ENCODE measurements at regions not wholly inside any gene's neighbourhood (a gene's known extent, or its start where the extent isn't known, plus 50 kb on each side); places are given as distances from the start of the nearest gene placed in this dataset.

DNA sequence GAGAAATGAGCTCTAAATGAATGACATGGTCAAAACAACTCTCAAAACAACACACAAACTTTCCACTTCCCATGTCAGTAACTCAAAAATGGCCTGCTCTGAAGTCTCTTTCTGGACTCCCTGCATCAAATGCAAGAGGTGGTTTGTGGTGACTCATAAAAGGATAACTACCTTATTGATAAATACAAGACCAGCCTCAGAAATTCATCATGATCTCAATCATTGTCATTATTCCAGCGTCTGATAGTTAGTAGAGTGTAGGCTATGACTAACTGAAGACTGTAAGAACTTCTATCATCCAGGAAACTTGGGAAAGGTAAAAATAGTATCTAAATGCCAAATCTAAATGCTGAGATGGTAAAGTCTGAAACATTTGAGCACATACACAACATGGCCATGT is 369.4 kb downstream of the BMP2 start:
- Histone ChIP-seq H3K4me1 (ENCODE audit: insufficient read depth, low read length) (no peaks in the 10 kb centered on the region), H3K27ac (ENCODE audit: low read depth, low read length) (no peak overlapping the region), H3K4me3 (ENCODE audit: low read length in 2 of 2) (no peak overlapping the region), H3K9me3 (ENCODE audit: control insufficient read depth in 1 of 2, low read length in 2 of 2) (no peaks in the 10 kb centered on the region), H3K36me3 (ENCODE audit: insufficient read depth, low read length) (no peaks in the 10 kb centered on the region), H3K27me3 (ENCODE audit: insufficient read depth, low read length) (no peaks in the 10 kb centered on the region)
- CTCF ChIA-PET (ENCODE audit: partially characterized antibody) = no interaction called here
- H3K9me3 Mint-ChIP-seq = peaks cover 0 to 13% (median 4%) of the 10 kb centered on the region in 8 donors
- H3K4me3 Mint-ChIP-seq = no peak overlapping the region
- H3K4me1 Mint-ChIP-seq = no peaks in the 10 kb centered on the region
- no peaks in the 10 kb centered on the region for H3K36me3 Mint-ChIP-seq
- H3K27me3 Mint-ChIP-seq = no peaks in the 10 kb centered on the region
- POLR2A ChIA-PET (ENCODE audit: partially characterized antibody) = no interaction called here
- intact Hi-C loops (cut with micrococcal nuclease) = no loop called here
- H3K27ac Mint-ChIP-seq = no peak overlapping the region
- no peak for DNase-seq

DNA sequence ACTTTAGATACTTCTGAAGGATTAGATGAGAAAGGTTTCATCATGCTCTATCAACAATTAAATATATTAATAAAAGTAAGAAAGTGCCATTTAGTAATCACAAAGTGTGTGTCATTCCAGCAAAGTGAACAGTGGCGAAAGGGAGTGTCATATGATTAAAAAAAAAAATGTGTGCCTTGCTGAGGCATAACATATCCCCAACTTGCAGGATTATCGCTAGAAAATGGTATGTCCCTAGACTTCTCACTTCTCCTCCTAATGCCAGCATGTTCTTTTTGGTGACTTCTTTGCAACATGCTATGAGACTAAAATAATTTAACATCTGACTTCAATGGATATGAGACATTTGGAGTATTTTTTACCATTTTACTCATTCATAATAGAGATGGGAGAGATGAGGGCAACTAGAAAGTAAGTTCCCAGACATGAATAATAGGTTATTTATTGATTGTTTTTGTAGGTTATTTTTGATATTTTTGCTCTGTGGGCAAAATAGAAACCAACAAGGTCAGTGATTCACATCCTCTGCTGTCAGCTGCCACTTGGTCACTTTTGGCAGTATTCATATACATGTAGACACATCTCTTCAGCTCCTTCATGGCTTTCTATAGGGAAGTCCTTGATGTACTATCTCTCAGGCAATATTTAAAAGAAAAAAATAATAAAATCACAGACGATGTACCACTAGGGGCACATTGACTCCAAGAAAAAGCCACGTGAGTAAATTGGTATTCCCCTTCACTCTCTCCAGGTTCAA is 370.1 kb downstream of the BMP2 start:
- no peaks in the 10 kb centered on the region for H3K9me3 ChIP-seq (ENCODE audit: control insufficient read depth in 1 of 2, low read length in 2 of 2)
- no peaks in the 10 kb centered on the region for H3K4me1 ChIP-seq (ENCODE audit: insufficient read depth, low read length)
- no peaks in the 10 kb centered on the region for H3K36me3 ChIP-seq (ENCODE audit: insufficient read depth, low read length)
- no peak for DNase-seq
- no peak overlapping the region for H3K27ac ChIP-seq (ENCODE audit: low read depth, low read length)
- Mint-ChIP-seq H3K4me3 (no peak overlapping the region), H3K36me3 (no peaks in the 10 kb centered on the region), H3K27ac (no peak overlapping the region), H3K27me3 (no peaks in the 10 kb centered on the region), H3K9me3 (peaks cover 0 to 13% (median 4%) of the 10 kb centered on the region in 8 donors), H3K4me1 (no peaks in the 10 kb centered on the region)
- ChIA-PET POLR2A (ENCODE audit: partially characterized antibody) (no interaction called here), CTCF (ENCODE audit: partially characterized antibody) (no interaction called here)
- H3K27me3 ChIP-seq (ENCODE audit: insufficient read depth, low read length) = no peaks in the 10 kb centered on the region
- H3K4me3 ChIP-seq (ENCODE audit: low read length in 2 of 2) = no peak overlapping the region
- intact Hi-C loops (cut with micrococcal nuclease) = no loop called here

DNA sequence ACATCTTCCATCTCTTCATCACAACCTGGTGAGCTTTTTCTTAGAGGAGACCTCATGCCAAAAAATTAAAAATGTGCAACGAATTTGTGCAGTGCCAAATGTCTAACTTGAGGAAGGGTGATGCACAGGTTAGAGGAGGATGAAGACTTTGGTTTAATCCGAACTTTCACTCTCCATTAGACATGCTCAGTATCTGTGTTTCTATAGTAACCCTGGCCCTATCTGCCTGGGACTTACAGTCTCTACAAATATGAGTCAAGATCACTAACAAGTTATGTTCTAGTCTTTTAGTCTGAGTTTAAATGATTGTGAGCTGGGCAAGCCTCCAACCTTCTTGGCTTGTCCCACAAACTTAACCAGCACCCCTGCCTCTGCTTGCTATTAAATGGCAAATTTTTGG is 377.0 kb downstream of the BMP2 start:
- Histone ChIP-seq H3K9me3 (ENCODE audit: control insufficient read depth in 1 of 2, low read length in 2 of 2) (no peaks in the 10 kb centered on the region), H3K4me3 (ENCODE audit: low read length in 2 of 2) (no peak overlapping the region), H3K27me3 (ENCODE audit: insufficient read depth, low read length) (no peaks in the 10 kb centered on the region), H3K36me3 (ENCODE audit: insufficient read depth, low read length) (no peaks in the 10 kb centered on the region), H3K27ac (ENCODE audit: low read depth, low read length) (no peak overlapping the region), H3K4me1 (ENCODE audit: insufficient read depth, low read length) (no peaks in the 10 kb centered on the region)
- DNase-seq = no peak
- H3K4me1 Mint-ChIP-seq = no peaks in the 10 kb centered on the region
- ChIA-PET POLR2A (ENCODE audit: partially characterized antibody) (no interaction called here), CTCF (ENCODE audit: partially characterized antibody) (no interaction called here)
- intact Hi-C loops (cut with micrococcal nuclease) = no loop called here
- peaks cover 0 to 17% (median 9%) of the 10 kb centered on the region in 8 donors for H3K9me3 Mint-ChIP-seq
- no peak overlapping the region for H3K27ac Mint-ChIP-seq
- H3K4me3 Mint-ChIP-seq = no peak overlapping the region
- no peaks in the 10 kb centered on the region for H3K36me3 Mint-ChIP-seq
- H3K27me3 Mint-ChIP-seq = no peaks in the 10 kb centered on the region

DNA sequence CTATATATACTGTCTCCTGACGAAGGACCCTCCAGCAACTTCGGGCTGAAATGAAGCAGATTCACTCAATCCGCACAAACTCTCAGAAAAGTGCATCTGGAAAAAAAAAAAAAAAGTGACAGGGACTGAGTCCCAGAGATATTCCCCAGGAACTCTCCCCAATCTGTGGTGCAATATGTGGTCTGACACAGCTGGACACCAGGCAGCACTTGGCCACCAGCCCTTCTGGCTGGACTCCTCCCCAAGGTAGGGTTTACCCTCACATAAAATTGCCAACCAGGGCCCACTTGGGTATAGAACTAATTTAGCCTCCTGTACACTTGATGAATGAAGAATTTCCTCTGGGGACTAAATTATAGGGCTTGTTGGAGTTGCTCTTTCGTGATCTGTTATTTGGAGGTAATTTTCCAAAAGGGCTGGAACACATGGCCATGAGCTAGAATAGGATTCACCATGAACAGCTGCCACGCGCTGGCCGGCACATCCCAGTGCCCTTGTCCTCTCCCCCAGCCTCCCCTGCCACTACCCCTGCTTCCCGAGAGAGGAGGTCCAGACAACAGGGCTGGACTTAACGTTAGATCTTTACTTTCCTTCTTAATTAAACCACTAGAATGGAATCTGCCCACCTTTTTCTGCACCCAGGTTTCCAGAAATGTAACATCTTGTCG is 379.2 kb downstream of the BMP2 start:
- Histone ChIP-seq H3K27ac (ENCODE audit: low read depth, low read length) (no peak overlapping the region), H3K4me3 (ENCODE audit: low read length in 2 of 2) (no peak overlapping the region), H3K27me3 (ENCODE audit: insufficient read depth, low read length) (no peaks in the 10 kb centered on the region), H3K36me3 (ENCODE audit: insufficient read depth, low read length) (no peaks in the 10 kb centered on the region), H3K9me3 (ENCODE audit: control insufficient read depth in 1 of 2, low read length in 2 of 2) (no peaks in the 10 kb centered on the region), H3K4me1 (ENCODE audit: insufficient read depth, low read length) (no peaks in the 10 kb centered on the region)
- intact Hi-C loops (cut with micrococcal nuclease) = no loop called here
- POLR2A ChIA-PET (ENCODE audit: partially characterized antibody) = no interaction called here
- Mint-ChIP-seq H3K4me1 (no peaks in the 10 kb centered on the region), H3K27me3 (no peaks in the 10 kb centered on the region), H3K9me3 (peaks cover 4 to 22% (median 10%) of the 10 kb centered on the region in 8 donors), H3K27ac (no peak overlapping the region), H3K4me3 (no peak overlapping the region), H3K36me3 (no peaks in the 10 kb centered on the region)
- CTCF ChIA-PET (ENCODE audit: partially characterized antibody) = no interaction called here
- no peak for DNase-seq

DNA sequence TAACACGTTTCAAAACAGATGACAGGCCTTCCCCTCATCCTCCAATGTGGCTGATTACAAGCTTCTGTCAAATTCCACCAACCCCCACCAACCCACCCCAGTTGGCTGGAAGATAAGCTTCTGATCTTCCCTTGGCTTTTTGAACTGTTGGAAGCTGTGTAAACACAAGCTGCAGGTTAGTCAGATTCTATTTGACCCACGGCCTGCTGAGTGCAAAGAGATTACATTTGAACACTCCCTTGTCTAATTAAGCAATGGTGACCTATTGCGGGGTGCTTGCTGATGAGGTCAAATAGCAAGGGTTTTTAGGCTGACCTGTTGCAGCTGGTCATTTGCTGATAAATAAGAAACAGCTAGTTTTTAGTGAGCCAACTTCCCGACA is 379.7 kb downstream of the BMP2 start:
- Mint-ChIP-seq H3K4me1 (no peaks in the 10 kb centered on the region), H3K4me3 (no peak overlapping the region), H3K27me3 (no peaks in the 10 kb centered on the region), H3K36me3 (no peaks in the 10 kb centered on the region), H3K27ac (no peak overlapping the region), H3K9me3 (peaks cover 4 to 22% (median 10%) of the 10 kb centered on the region in 8 donors)
- no peak for DNase-seq
- Histone ChIP-seq H3K9me3 (ENCODE audit: control insufficient read depth in 1 of 2, low read length in 2 of 2) (no peaks in the 10 kb centered on the region), H3K27me3 (ENCODE audit: insufficient read depth, low read length) (no peaks in the 10 kb centered on the region), H3K4me3 (ENCODE audit: low read length in 2 of 2) (no peak overlapping the region), H3K4me1 (ENCODE audit: insufficient read depth, low read length) (no peaks in the 10 kb centered on the region), H3K27ac (ENCODE audit: low read depth, low read length) (no peak overlapping the region), H3K36me3 (ENCODE audit: insufficient read depth, low read length) (no peaks in the 10 kb centered on the region)
- intact Hi-C loops (cut with micrococcal nuclease) = no loop called here
- CTCF ChIA-PET (ENCODE audit: partially characterized antibody) = no interaction called here
- POLR2A ChIA-PET (ENCODE audit: partially characterized antibody) = no interaction called here

DNA sequence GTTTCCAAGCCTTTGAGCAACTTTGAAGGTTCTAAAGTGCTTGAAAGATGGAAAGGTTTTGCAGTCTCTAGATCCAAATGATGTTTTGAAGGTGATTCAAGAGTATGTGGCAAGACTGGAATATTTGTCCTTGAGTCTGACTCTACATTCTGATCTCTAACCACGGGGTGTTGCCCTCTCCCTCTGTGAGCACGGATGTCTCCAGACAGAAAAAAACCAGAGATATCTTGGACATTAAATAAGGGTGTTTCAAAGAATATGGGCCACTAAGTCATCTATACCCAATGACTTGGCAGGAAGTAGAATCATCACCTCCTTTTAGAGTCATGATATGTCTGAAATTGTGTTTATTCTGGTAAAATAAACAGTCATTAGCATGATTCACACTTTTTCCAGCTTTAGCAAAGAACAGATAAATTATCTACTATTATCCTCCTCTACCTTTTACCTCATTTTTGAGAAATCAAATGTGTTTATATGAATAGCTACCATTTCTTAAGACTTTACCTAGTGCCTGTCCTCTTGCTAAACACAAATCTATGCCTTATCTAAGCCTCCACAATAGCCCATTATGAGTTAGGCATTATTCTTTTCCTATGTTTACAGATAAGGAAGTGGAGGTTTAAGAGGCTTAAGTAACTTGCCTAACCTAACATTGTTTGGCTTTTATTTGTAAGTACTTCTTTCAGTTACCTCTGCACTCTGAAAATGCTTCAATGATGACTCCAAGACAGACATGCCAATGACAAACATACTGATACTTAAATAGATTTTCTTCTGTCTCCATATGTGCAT is 384.4 kb downstream of the BMP2 start:
- intact Hi-C loops (cut with micrococcal nuclease) = no loop called here
- Mint-ChIP-seq H3K27ac (no peak overlapping the region), H3K9me3 (peaks cover 2 to 18% (median 9%) of the 10 kb centered on the region in 8 donors), H3K27me3 (no peaks in the 10 kb centered on the region), H3K36me3 (no peaks in the 10 kb centered on the region), H3K4me1 (no peaks in the 10 kb centered on the region), H3K4me3 (no peak overlapping the region)
- ChIA-PET POLR2A (ENCODE audit: partially characterized antibody) (interaction anchor here (0.7 kb wide), 1 partner anchor 56 kb away, joined by 3 read pairs; no protein-coding TSS in a partner anchor), CTCF (ENCODE audit: partially characterized antibody) (interaction anchor here (1.4 kb wide), 1 partner anchor 10 kb away, joined by 3 read pairs; no protein-coding TSS in a partner anchor)
- no peak overlapping the region for H3K27ac ChIP-seq (ENCODE audit: low read depth, low read length)
- no peaks in the 10 kb centered on the region for H3K9me3 ChIP-seq (ENCODE audit: control insufficient read depth in 1 of 2, low read length in 2 of 2)
- H3K4me1 ChIP-seq (ENCODE audit: insufficient read depth, low read length) = no peaks in the 10 kb centered on the region
- H3K27me3 ChIP-seq (ENCODE audit: insufficient read depth, low read length) = no peaks in the 10 kb centered on the region
- H3K4me3 ChIP-seq (ENCODE audit: low read length in 2 of 2) = no peak overlapping the region
- DNase-seq = no peak
- H3K36me3 ChIP-seq (ENCODE audit: insufficient read depth, low read length) = no peaks in the 10 kb centered on the region

DNA sequence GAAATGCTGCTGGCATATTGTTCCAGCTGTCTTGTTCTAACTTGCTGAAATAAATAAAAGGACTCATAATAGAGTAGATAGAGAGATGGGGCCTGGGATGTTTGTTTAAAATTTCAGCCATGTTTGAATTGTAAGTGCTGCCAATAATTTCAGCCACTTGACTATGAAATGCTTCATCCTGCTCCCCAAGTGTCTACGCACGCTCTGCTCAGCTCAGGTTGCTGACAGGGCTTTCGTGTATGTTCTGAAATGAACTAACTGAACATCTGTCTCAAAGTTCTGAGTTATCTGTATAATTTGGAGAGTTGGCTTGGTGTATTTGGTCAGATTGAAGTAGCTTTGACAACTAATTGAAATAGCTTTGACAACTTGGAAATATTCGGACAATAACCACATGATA is 387.8 kb downstream of the BMP2 start:
- no peak for DNase-seq
- H3K4me1 ChIP-seq (ENCODE audit: insufficient read depth, low read length) = no peaks in the 10 kb centered on the region
- ChIA-PET CTCF (ENCODE audit: partially characterized antibody) (no interaction called here), POLR2A (ENCODE audit: partially characterized antibody) (no interaction called here)
- Mint-ChIP-seq H3K27me3 (no peaks in the 10 kb centered on the region), H3K9me3 (peaks cover 0 to 17% (median 4%) of the 10 kb centered on the region in 8 donors), H3K4me1 (no peaks in the 10 kb centered on the region), H3K27ac (no peak overlapping the region), H3K36me3 (no peaks in the 10 kb centered on the region), H3K4me3 (no peak overlapping the region)
- peaks cover 0 to 4% of the 10 kb centered on the region in 2 donors for H3K9me3 ChIP-seq (ENCODE audit: control insufficient read depth in 1 of 2, low read length in 2 of 2)
- H3K4me3 ChIP-seq (ENCODE audit: low read length in 2 of 2) = no peak overlapping the region
- no peak overlapping the region for H3K27ac ChIP-seq (ENCODE audit: low read depth, low read length)
- intact Hi-C loops (cut with micrococcal nuclease) = no loop called here
- no peaks in the 10 kb centered on the region for H3K36me3 ChIP-seq (ENCODE audit: insufficient read depth, low read length)
- no peaks in the 10 kb centered on the region for H3K27me3 ChIP-seq (ENCODE audit: insufficient read depth, low read length)
